ENCODE measurements at regions not wholly inside any gene's neighbourhood (a gene's known extent, or its start where the extent isn't known, plus 50 kb on each side); places are given as distances from the start of the nearest gene placed in this dataset.

DNA sequence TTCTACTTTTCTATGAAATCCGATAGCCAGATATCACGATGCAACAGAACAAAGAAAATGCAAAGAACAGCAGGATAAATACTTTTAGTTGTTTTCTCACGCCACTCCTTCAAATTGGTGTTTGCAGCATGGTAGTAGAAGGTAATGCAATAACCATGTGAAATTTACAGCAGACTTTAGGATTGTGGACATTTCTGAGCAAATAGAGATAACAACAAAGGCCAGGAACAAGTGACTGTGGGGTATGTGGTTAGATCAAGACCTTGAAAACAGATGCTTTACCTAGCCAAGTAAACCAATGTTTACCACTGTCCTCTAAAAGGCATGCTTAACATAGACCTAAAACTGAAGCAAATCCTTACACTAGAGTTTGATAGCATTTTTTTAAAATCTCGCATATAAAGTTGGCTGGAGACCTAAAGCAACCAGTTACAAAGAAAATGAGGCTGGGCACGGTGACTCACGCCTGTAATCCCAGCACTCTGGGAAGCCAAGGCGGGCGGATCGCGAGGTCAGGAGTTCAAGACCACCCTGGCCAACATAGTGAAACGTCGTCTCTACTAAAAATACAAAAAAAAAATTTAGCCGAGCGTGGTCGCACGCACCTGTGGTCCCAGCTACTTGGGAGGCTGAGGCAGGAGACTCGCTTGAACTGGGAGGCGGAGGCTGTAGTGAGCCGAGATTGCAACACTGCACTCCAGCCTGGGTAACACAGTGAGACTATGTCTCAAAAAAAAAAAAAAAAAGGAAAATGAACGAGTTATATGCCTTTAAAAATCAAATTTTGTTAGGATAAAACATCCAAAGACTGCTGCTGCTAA lies 123.2 kb upstream of the FOXN3 start:
- TF ChIP-seq, protein P1, sequence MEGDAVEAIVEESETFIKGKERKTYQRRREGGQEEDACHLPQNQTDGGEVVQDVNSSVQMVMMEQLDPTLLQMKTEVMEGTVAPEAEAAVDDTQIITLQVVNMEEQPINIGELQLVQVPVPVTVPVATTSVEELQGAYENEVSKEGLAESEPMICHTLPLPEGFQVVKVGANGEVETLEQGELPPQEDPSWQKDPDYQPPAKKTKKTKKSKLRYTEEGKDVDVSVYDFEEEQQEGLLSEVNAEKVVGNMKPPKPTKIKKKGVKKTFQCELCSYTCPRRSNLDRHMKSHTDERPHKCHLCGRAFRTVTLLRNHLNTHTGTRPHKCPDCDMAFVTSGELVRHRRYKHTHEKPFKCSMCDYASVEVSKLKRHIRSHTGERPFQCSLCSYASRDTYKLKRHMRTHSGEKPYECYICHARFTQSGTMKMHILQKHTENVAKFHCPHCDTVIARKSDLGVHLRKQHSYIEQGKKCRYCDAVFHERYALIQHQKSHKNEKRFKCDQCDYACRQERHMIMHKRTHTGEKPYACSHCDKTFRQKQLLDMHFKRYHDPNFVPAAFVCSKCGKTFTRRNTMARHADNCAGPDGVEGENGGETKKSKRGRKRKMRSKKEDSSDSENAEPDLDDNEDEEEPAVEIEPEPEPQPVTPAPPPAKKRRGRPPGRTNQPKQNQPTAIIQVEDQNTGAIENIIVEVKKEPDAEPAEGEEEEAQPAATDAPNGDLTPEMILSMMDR (IDR thresholded peaks at IDR 0.05; ENCODE audit: control insufficient read depth, extremely low read depth, insufficient read depth), result no peak
- DNase-seq (ENCODE audit: low read depth), result no peak
- no peak overlapping the region for H3K4me3 ChIP-seq (ENCODE audit: low read depth, low read length)

DNA sequence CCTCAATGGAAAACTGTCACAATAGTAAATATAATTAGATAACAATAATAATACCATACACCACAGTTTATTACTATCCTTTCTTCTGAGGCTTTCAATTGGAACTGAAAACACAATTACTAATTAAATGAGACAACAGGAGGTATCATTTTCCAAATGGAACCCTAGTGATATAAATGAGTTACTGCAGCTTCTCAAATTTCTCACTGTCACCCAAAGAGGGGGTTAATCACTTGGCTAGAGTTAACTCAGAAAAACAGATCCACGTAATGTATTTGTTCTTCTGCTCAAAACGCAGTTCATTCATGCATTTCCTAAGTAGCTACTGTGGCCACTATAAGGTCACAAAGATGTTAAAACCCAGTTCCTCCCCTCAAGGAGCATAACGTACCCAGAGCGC lies 120.9 kb upstream of the FOXN3 start:
- TF ChIP-seq, protein P1 (IDR thresholded peaks at IDR 0.05; ENCODE audit: control insufficient read depth, extremely low read depth, insufficient read depth), result no peak
- DNase-seq (ENCODE audit: low read depth), result no peak

DNA sequence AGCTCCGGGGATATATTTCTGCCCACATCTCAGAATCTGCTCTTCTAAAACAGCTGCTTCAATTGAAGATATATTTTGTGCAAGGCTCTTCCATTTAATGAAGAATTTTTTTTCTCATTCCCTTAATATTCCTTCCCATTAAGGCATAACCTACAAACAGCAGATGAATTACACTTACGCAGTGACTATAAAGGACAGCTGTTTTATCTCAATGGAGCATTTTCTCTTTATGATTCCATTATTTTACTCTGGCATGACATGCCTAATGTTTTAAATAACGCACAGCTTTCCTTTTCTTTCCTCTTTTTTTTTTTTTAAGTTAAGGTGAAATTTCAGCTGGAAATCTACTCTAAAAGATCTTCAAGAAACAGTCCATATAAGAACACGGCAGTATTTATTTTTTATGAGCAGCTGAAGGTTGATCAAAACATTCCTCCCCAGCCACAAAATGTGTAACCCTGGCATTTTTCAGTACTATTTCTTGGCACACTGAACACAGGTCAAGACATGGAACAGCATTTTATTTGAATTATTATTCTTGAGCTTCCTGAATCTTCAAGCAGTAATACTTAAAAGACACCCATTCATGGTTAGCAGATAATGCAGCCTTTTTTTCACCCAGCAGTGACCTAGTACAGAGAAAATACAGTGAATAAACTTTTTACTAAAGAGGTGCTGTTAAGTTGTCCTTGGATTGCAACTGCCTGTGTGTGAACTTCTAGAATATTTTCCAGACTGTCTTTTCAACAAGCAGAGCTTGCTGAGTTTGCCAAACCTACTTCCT lies 118.1 kb upstream of the FOXN3 start:
- no peak for DNase-seq (ENCODE audit: low read depth)
- H3K4me3 ChIP-seq (ENCODE audit: low read depth, low read length), result no peak overlapping the region
- TF ChIP-seq, protein P1 (IDR thresholded peaks at IDR 0.05; ENCODE audit: control insufficient read depth, extremely low read depth, insufficient read depth), result no peak

More for the DNA sequence above, 120.9 kb upstream of the FOXN3 start:
- H3K4me3 ChIP-seq (ENCODE audit: low read depth, low read length), result no peak overlapping the region

DNA sequence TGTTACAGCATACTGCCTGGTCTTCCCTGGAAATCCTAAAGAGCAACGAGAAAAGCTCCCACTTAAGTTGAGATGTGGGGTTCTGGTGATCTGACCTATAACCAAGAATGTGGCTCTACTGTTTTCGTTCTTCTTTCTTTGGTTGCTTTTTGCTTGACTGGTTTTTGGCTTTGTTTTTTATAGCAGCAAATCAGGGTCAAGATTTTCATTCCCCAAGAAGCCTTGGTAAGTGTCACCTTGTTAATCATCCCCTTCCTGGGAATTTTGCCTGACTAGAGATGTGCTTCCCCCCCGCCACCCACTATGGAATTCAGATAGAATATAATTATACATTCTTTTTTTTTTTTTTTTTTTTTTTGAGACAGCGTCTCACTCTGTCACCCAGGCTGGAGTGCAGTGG lies 116.7 kb upstream of the FOXN3 start:
- DNase-seq (ENCODE audit: low read depth), result no peak
- TF ChIP-seq, protein P1 (IDR thresholded peaks at IDR 0.05; ENCODE audit: control insufficient read depth, extremely low read depth, insufficient read depth), result no peak
- no peak overlapping the region for H3K4me3 ChIP-seq (ENCODE audit: low read depth, low read length)

DNA sequence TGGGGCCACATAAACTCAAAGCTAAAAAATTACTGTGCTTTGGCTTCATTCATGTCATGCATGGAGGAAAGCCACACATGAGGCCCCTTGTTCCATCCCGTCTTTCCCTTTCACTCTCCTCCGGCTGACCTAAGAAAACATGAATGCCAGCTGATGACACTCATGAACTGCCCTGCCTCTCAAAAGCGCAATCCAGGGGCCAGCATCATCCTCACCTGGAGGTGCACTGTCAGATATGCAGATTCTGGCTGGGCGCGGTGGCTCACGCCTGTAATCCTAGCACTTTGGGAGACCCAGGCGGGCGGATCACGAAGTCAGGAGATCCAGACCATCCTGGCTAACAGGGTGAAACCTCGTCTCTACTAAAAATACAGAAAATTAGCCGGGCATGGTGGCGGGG lies 116.1 kb upstream of the FOXN3 start:
- TF ChIP-seq, protein P1 (IDR thresholded peaks at IDR 0.05; ENCODE audit: control insufficient read depth, extremely low read depth, insufficient read depth), result no peak
- no peak for DNase-seq (ENCODE audit: low read depth)
- no peak overlapping the region for H3K4me3 ChIP-seq (ENCODE audit: low read depth, low read length)

DNA sequence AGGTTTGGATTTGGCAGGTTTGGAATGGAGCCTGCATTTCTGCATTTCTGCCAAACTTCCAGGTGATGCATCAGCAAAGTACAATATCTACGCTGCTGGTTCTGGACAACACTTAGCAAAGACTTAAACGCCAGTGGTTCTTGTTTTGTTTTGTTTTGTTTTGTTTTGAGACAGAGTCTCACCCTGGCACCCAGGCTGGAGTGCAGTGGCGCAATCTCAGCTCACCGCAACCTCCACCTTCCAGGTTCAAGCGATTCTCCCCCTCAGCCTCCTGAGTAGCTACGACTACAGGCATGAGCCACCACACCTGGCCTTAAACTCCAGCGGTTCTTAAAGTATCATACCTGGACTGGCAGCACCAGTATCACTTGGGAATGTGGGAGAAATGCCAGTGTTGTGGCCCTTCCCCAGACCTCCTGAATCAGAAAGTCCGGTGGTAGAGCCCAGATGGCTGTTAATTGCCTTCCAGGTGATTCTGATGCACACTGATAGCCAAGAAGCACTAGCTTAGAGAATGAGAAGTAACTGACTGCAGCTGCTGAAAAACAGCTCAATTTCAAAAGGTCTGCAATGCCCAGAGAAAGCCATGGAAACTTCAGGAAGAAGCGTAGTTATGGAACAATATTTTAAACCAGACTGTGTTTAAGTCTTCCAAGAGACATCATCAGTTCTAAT lies 114.8 kb upstream of the FOXN3 start:
- H3K4me3 ChIP-seq (ENCODE audit: low read depth, low read length), result no peak overlapping the region
- DNase-seq (ENCODE audit: low read depth), result peak; percentile 7
- TF ChIP-seq, protein P1 (IDR thresholded peaks at IDR 0.05; ENCODE audit: control insufficient read depth, extremely low read depth, insufficient read depth), result no peak
